Mesenchymal stem cell (in vitro differentiated cells and primary cell): ENCODE measurements at regions not wholly inside any gene's neighbourhood (a gene's known extent, or its start where the extent isn't known, plus 50 kb on each side); places are given as distances from the start of the nearest gene placed in this dataset.

ENCODE experiments used
- DNase-seq: peaks from one replicate; pipeline ENCODE4 v3.0.0-alpha.2; 2013
- H2AFZ ChIP-seq: one replicate; pipeline ENCODE4 v1.6.1; 2013; ENCODE audit warnings: low read depth, mild to moderate bottlenecking, control low read depth, inconsistent platforms, low read length, moderate library complexity
- H2AK5ac ChIP-seq: 2 replicates; pipeline ENCODE4 v1.6.1; 2013; ENCODE audit warnings: low read length, moderate library complexity, mild to moderate bottlenecking, inconsistent platforms; ENCODE audit not compliant: severe bottlenecking
- H2BK120ac ChIP-seq: one replicate; pipeline ENCODE4 v1.6.1; 2013; ENCODE audit warnings: low read depth, mild to moderate bottlenecking, inconsistent platforms, low read length, moderate library complexity
- H2BK12ac ChIP-seq, 2 experiments: one replicate each; pipeline ENCODE4 v1.6.1; 2013; ENCODE audit warnings: inconsistent platforms in 2 of 2, low read length in 2 of 2, mild to moderate bottlenecking in 2 of 2, moderate library complexity in 2 of 2, control low read depth in 1 of 2
- H2BK15ac ChIP-seq: one replicate; pipeline ENCODE4 v1.6.1; 2013; ENCODE audit warnings: mild to moderate bottlenecking, low read depth, inconsistent platforms; ENCODE audit not compliant: poor library complexity, severe bottlenecking
- H2BK5ac ChIP-seq: 2 replicates; pipeline ENCODE4 v1.6.1; 2013; ENCODE audit warnings: low read depth, mild to moderate bottlenecking, low read length, control low read depth, inconsistent platforms; ENCODE audit not compliant: poor library complexity, severe bottlenecking
- H3K14ac ChIP-seq, 2 experiments: one replicate each; pipeline ENCODE4 v1.6.1; 2013; ENCODE audit warnings: inconsistent platforms in 2 of 2, low read length in 2 of 2, control low read depth in 1 of 2, mild to moderate bottlenecking in 1 of 2, moderate library complexity in 1 of 2
- H3K18ac ChIP-seq, 2 experiments: one replicate each; pipeline ENCODE4 v1.6.1; 2013; ENCODE audit warnings: inconsistent platforms in 2 of 2, low read length in 2 of 2, control low read depth in 1 of 2, low read depth in 1 of 2, mild to moderate bottlenecking in 1 of 2
- H3K23ac ChIP-seq, 2 experiments: one replicate each; pipeline ENCODE4 v1.6.1; 2013; ENCODE audit warnings: inconsistent platforms in 2 of 2, low read length in 2 of 2, mild to moderate bottlenecking in 2 of 2, moderate library complexity in 2 of 2, control low read depth in 1 of 2
- H3K27ac ChIP-seq: 2 replicates; pipeline ENCODE4 v1.5.1; 2013; ENCODE audit warnings: mild to moderate bottlenecking, moderate library complexity, low read length, control low read depth, inconsistent platforms; ENCODE audit not compliant: poor library complexity, severe bottlenecking
- H3K27me3 ChIP-seq, 2 experiments: 2 replicates each; pipeline versions ENCODE4 v1.6.1 to v1.7.0; 2013; ENCODE audit warnings: low read length in 2 of 2, mild to moderate bottlenecking in 2 of 2, moderate library complexity in 2 of 2, control low read depth in 1 of 2, inconsistent platforms in 1 of 2; ENCODE audit not compliant: control insufficient read depth in 1 of 2, insufficient read depth in 1 of 2
- H3K36me3 ChIP-seq, 2 experiments: 2 replicates each; pipeline versions ENCODE4 v1.6.1 to v1.7.0; 2013; ENCODE audit warnings: low read length in 2 of 2, control low read depth in 1 of 2, inconsistent platforms in 1 of 2, low read depth in 1 of 2, mild to moderate bottlenecking in 1 of 2; ENCODE audit not compliant: insufficient read depth in 2 of 2, control insufficient read depth in 1 of 2
- H3K4ac ChIP-seq, 2 experiments: one replicate each; pipeline ENCODE4 v1.6.1; 2013; ENCODE audit warnings: inconsistent platforms in 2 of 2, low read length in 2 of 2, mild to moderate bottlenecking in 2 of 2, moderate library complexity in 2 of 2, control low read depth in 1 of 2, low read depth in 1 of 2
- H3K4me1 ChIP-seq: 2 replicates; pipeline ENCODE4 v1.6.1; 2013; ENCODE audit warnings: low read depth, low read length, control low read depth; ENCODE audit not compliant: control insufficient read depth, insufficient read depth
- H3K4me2 ChIP-seq: 2 replicates; pipeline ENCODE4 v1.6.1; 2013; ENCODE audit warnings: low read length, mild to moderate bottlenecking, inconsistent platforms; ENCODE audit not compliant: poor library complexity, severe bottlenecking
- H3K4me3 ChIP-seq, 2 experiments: 2 replicates each; pipeline versions ENCODE4 v1.5.1 to v1.7.0; 2013; ENCODE audit warnings: low read length in 2 of 2, mild to moderate bottlenecking in 2 of 2, control low read depth in 1 of 2, low read depth in 1 of 2; ENCODE audit not compliant: insufficient read depth in 1 of 2
- H3K79me1 ChIP-seq: replicated peaks from 2 replicates; pipeline ENCODE4 v1.6.1; 2013; ENCODE audit warnings: mild to moderate bottlenecking, control low read depth, low read length, inconsistent platforms; ENCODE audit not compliant: poor library complexity, severe bottlenecking
- H3K9ac ChIP-seq: 2 replicates; pipeline ENCODE4 v1.7.0; 2013; ENCODE audit warnings: mild to moderate bottlenecking, low read length, moderate library complexity
- H3K9me3 ChIP-seq: 2 replicates; pipeline ENCODE4 v1.7.0; 2013; ENCODE audit warnings: mild to moderate bottlenecking, low read length; ENCODE audit not compliant: control insufficient read depth
- H4K8ac ChIP-seq: one replicate; pipeline ENCODE4 v1.6.1; 2013; ENCODE audit warnings: inconsistent platforms, mild to moderate bottlenecking, low read length, moderate library complexity
- H4K91ac ChIP-seq: one replicate; pipeline ENCODE4 v1.6.1; 2013; ENCODE audit warnings: mild to moderate bottlenecking, low read length, inconsistent platforms
- WGBS: methylation state at CpG from one replicate; pipeline ENCODE4 v1.1.7; 2013; ENCODE audit warnings: mixed read lengths; 5-methylcytosine and 5-hydroxymethylcytosine counted together

GRCh38 chr2:122754561-122754960 is 999.1 kb downstream of the TSN start:
- Histone ChIP-seq H2BK15ac (no peak overlapping the region), H3K36me3 (no peaks in the 10 kb centered on the region), H3K14ac (no peak overlapping the region), H3K79me1 (no peaks in the 10 kb centered on the region), H4K91ac (no peak overlapping the region), H3K4me1 (no peaks in the 10 kb centered on the region), H3K27me3 (no peaks in the 10 kb centered on the region), H2AK5ac (no peak overlapping the region), H3K27ac (no peak overlapping the region), H2BK120ac (no peak overlapping the region), H4K8ac (no peak overlapping the region), H2BK12ac (no peak overlapping the region), H2AFZ (no peak overlapping the region), H2BK5ac (no peak overlapping the region), H3K4me2 (no peak overlapping the region), H3K9ac (no peak overlapping the region), H3K23ac (no peak overlapping the region), H3K18ac (no peak overlapping the region), H3K4ac (no peak overlapping the region), H3K4me3 (no peak overlapping the region), H3K9me3 (peaks cover 3% of the 10 kb centered on the region)
- WGBS = 85% methylated on average over 2 of the region's 2 CpGs
- DNase-seq = no peak

GRCh38 chr2:122755281-122755780 is 999.9 kb downstream of the TSN start:
- Histone ChIP-seq H2BK120ac (no peak overlapping the region), H3K4me3 (no peak overlapping the region), H2BK5ac (no peak overlapping the region), H3K4me2 (no peak overlapping the region), H3K14ac (no peak overlapping the region), H4K91ac (no peak overlapping the region), H4K8ac (no peak overlapping the region), H3K79me1 (no peaks in the 10 kb centered on the region), H2BK12ac (no peak overlapping the region), H3K4ac (no peak overlapping the region), H3K18ac (no peak overlapping the region), H3K9me3 (peaks cover 3% of the 10 kb centered on the region), H3K23ac (no peak overlapping the region), H2BK15ac (no peak overlapping the region), H3K36me3 (no peaks in the 10 kb centered on the region), H3K9ac (no peak overlapping the region), H3K4me1 (no peaks in the 10 kb centered on the region), H2AK5ac (no peak overlapping the region), H2AFZ (no peak overlapping the region), H3K27me3 (no peaks in the 10 kb centered on the region), H3K27ac (no peak overlapping the region)
- DNase-seq = no peak
- WGBS = 92% methylated on average over 3 of the region's 3 CpGs

DNA sequence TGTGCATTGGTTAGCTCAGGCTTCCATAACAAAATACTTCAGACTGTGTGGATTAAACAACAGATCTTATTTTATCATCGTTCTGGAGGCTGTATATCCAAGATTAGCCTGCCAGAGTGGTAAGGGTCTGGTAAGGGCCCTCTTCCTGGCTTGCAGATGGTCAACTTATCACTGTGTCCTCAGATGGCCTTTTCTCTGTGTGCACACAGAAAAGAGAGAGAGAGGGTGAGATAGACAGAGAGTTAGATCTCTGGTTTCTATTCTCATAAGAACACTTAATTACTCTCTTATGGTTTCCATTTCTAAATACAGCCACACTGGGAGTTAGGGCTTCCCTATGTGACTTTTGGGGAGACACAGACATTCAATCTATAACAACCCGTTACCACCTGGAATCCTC is 1003.5 kb downstream of the TSN start:
- H3K18ac ChIP-seq = no peak overlapping the region
- H3K36me3 ChIP-seq = no peaks in the 10 kb centered on the region
- 60% methylated on average over 1 of the region's 2 CpGs for WGBS
- H3K27me3 ChIP-seq = no peaks in the 10 kb centered on the region
- no peak overlapping the region for H2BK15ac ChIP-seq
- H4K8ac ChIP-seq = no peak overlapping the region
- no peak overlapping the region for H3K4me3 ChIP-seq
- H2AK5ac ChIP-seq = no peak overlapping the region
- H3K14ac ChIP-seq = no peak overlapping the region
- H3K9ac ChIP-seq = no peak overlapping the region
- H3K27ac ChIP-seq = no peak overlapping the region
- no peak overlapping the region for H3K4me2 ChIP-seq
- no peak overlapping the region for H2AFZ ChIP-seq
- no peaks in the 10 kb centered on the region for H3K4me1 ChIP-seq
- H2BK12ac ChIP-seq = no peak overlapping the region
- DNase-seq = no peak
- no peak overlapping the region for H4K91ac ChIP-seq
- H2BK5ac ChIP-seq = no peak overlapping the region
- H3K23ac ChIP-seq = no peak overlapping the region
- no peak overlapping the region for H3K4ac ChIP-seq
- H3K79me1 ChIP-seq = no peaks in the 10 kb centered on the region
- H3K9me3 ChIP-seq = peaks cover 12% of the 10 kb centered on the region
- H2BK120ac ChIP-seq = no peak overlapping the region

DNA sequence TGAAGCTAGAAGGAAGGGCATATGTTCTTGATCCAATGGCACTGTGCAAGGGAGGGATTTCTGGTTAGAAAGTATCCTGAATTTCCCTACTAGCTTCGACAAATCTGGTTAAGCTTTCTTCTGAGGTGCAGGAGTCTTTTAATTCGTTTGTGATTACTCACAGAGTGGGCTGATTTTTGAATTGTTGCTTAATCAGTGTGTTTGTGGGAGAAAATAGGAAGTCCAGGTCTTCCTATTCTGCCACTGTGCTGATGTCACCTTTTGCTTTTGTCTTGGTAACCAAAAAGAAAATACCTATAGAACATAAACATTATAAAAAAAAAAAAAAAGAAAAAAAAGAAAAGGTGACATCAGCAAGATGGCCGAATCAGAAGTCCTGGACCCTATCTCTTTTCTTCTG is 1008.6 kb downstream of the TSN start:
- Histone ChIP-seq H3K27me3 (no peaks in the 10 kb centered on the region), H3K4me3 (no peak overlapping the region)
- 56% methylated on average over 2 of the region's 3 CpGs for WGBS

More for the DNA sequence above, 1008.6 kb downstream of the TSN start:
- no peak overlapping the region for H2BK120ac ChIP-seq
- no peak overlapping the region for H3K14ac ChIP-seq
- H3K27ac ChIP-seq = no peak overlapping the region
- H2BK5ac ChIP-seq = no peak overlapping the region
- no peak for DNase-seq
- no peak overlapping the region for H4K91ac ChIP-seq
- H2AFZ ChIP-seq = no peak overlapping the region
- H3K9me3 ChIP-seq = peaks cover 26% of the 10 kb centered on the region
- H4K8ac ChIP-seq = no peak overlapping the region
- H3K18ac ChIP-seq = no peak overlapping the region
- H3K9ac ChIP-seq = no peak overlapping the region
- no peaks in the 10 kb centered on the region for H3K36me3 ChIP-seq
- no peak overlapping the region for H3K4me2 ChIP-seq
- no peak overlapping the region for H2AK5ac ChIP-seq
- no peak overlapping the region for H3K23ac ChIP-seq
- no peaks in the 10 kb centered on the region for H3K79me1 ChIP-seq
- no peak overlapping the region for H2BK12ac ChIP-seq
- no peak overlapping the region for H2BK15ac ChIP-seq
- no peak overlapping the region for H3K4ac ChIP-seq
- H3K4me1 ChIP-seq = no peaks in the 10 kb centered on the region
